KOPT-K1 (cell line): ENCODE measurements at regions not wholly inside any gene's neighbourhood (a gene's known extent, or its start where the extent isn't known, plus 50 kb on each side); places are given as distances from the start of the nearest gene placed in this dataset.

ENCODE experiments used
- H3K27ac ChIP-seq: fragments of 200-600 bp; sonication (generic); 2 replicates; pipeline ENCODE4 v1.5.1; 2016; ENCODE audit warnings: antibody characterized with exemption, mild to moderate bottlenecking, low read depth, low read length; ENCODE audit not compliant: poor library complexity, severe bottlenecking
- H3K36me3 ChIP-seq: fragments of 200-600 bp; sonication (generic); 2 replicates; pipeline ENCODE4 v1.5.1; 2017; ENCODE audit warnings: antibody characterized with exemption, mild to moderate bottlenecking, low read length, moderate library complexity; ENCODE audit not compliant: insufficient read depth
- H3K9me3 ChIP-seq: fragments of 200-600 bp; sonication (generic); 2 replicates; pipeline ENCODE4 v1.5.1; 2017; ENCODE audit warnings: antibody characterized with exemption, low read length, mild to moderate bottlenecking; ENCODE audit not compliant: insufficient read depth, poor library complexity, severe bottlenecking

DNA sequence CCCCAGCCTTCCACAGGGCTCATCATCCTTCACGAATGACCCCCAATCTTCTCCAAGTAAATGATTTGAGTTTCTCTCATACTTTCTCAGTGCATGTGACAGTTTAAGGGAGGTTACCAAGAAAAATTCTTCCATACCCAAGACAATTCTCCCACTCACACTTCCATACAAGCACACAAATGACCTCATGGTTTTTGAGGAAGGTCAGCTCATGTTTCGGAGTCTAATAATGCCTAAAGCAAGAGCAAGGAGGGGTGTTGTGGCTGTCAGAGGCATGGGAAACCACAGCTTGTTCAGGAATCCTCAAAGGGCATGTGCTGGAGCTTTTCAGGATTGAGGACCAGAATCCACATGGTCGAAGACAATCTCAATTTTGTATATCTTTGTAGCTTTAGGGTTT is 279.0 kb downstream of the MAFB start:
- Histone ChIP-seq H3K9me3 (no peaks in the 10 kb centered on the region), H3K27ac (no peak overlapping the region), H3K36me3 (no peaks in the 10 kb centered on the region)

DNA sequence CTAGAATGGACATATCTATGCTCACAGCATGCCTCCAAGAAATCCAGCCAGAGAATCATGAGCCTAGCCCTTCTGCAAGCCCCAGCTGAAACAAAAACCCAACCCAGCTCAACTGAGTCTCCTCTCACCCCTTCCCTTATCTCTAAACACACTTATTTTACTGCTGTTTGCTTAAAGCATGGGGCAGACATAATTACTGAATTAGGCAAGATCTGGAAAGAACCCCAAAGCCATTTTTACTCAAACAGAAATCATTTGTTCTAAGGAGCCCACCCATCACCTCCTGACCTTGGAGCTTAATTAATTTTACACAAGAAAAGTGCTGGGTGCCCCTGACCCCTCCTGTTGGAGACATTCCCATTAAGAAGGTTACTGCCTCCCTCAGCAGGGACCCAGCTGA is 291.6 kb downstream of the MAFB start:
- Histone ChIP-seq H3K27ac (no peak overlapping the region), H3K9me3 (no peaks in the 10 kb centered on the region), H3K36me3 (no peaks in the 10 kb centered on the region)

DNA sequence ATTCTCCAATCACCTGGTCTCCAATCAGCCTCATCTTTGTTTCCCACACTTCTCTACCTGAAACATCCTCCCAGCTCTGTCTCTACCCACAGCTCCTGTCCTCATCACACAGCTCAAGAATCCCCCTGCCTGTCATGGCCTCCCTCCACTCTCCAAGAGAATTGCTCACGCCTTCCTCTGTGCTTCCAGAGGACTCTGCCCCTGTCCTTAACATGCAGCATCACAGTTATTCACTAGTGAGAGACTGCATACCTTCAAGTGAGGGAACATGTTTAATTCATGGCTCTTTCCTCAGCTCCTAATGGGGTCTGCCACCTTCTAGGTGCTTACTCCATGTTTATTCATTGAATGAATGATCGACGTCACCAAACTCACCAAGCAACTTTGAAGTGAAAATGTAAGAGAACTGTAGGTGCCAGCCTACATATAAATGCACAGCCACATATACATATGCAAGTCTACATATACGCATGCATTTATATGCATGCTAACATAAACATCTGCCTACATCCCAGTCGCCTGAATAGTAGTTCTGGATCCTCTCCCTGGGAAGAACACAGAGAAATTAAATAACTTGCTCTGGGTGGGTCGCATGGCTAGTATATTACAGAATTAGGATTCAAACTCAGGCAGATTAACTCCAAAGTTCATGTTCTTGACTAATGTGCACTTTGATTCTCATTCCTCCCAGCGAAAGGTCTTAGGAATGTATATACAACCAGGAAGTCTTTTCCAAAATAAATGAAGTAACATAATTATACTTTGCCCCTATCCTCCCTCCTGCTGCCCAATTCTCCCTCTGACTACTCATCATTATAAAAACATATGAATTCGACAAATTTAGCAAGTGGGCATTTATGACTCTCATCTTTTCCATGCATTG is 295.6 kb downstream of the MAFB start:
- Histone ChIP-seq H3K27ac (no peak overlapping the region), H3K9me3 (peaks cover 3% of the 10 kb centered on the region), H3K36me3 (no peaks in the 10 kb centered on the region)

DNA sequence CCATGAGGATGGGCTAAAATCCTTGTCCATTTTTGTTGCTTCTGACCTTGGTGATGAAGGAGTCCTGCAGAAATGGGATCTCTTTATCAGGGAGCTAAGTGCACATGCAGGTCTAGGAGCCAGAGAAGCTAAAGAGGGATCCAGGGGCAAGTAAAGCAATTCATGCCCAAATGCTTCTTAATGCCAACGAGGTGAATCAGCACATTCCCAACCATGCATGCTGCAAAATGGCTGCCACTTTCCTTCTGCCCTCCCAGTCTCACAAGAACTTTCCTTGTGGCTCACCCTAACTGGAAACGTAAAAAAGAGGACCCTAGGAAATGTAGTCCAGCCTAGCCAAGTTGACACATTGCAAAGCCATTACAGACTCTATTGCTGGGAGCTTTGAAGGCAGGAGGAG is 298.4 kb downstream of the MAFB start:
- H3K9me3 ChIP-seq: peaks cover 3% of the 10 kb centered on the region
- no peak overlapping the region for H3K27ac ChIP-seq
- no peaks in the 10 kb centered on the region for H3K36me3 ChIP-seq

DNA sequence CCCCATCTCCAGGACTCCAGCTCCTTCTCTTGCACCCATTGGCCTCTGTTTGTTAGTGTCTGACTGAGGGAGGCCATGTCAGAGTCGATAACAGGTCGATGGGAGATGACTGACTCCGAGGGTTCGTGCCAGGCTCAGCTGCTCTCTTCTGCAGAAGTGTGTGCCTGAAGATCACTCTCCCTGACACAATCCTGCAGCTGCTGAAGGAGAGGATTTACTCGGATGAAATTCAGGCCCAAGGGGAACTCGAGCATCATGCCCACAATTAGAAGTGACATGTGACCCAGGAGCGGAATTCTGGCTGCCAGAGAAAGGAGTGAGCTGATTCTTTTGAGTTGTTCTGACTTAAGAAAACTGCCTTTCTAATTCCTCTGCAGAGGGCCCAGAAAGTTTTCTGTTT is 318.2 kb downstream of the MAFB start:
- no peak overlapping the region for H3K27ac ChIP-seq
- no peaks in the 10 kb centered on the region for H3K36me3 ChIP-seq
- no peaks in the 10 kb centered on the region for H3K9me3 ChIP-seq

DNA sequence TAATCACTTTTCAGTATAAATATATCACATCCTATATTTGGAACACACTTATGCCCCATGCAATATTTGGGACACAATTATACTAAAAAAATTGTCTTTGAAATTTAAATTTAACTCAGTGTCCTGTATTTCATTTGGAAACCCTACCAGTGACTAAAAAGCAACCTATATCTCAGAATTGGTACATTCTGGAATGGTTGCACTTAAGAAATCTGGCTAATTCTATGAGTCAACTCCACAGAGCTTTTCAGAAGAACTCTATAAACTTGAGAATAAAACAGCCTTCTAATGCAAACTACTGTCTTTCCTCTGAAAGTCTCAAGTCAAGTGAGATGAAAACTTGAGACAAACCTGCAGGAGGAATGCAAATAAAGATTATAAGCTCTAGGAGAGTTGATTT is 320.2 kb downstream of the MAFB start:
- Histone ChIP-seq H3K36me3 (no peaks in the 10 kb centered on the region), H3K27ac (no peak overlapping the region), H3K9me3 (no peaks in the 10 kb centered on the region)

DNA sequence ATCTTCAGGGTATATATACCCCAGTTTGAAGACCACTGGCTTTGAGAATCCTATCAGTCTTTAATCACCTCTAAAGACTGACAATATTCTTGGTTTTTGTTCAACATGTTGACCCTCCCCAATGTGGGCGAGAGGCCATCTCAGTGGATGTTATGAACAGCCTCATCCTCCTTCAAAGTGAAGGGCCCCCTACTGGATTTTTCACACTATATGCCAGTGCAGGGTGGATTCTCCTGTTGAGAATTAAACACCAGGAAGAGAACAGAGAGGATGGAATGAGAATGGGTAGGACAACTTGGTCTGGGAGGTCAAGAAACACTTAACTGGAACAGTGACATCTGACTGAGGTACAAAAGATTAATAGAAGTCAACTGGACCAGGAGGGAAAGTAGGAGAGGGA is 327.1 kb downstream of the MAFB start:
- Histone ChIP-seq H3K9me3 (no peaks in the 10 kb centered on the region), H3K36me3 (no peaks in the 10 kb centered on the region), H3K27ac (no peak overlapping the region)

DNA sequence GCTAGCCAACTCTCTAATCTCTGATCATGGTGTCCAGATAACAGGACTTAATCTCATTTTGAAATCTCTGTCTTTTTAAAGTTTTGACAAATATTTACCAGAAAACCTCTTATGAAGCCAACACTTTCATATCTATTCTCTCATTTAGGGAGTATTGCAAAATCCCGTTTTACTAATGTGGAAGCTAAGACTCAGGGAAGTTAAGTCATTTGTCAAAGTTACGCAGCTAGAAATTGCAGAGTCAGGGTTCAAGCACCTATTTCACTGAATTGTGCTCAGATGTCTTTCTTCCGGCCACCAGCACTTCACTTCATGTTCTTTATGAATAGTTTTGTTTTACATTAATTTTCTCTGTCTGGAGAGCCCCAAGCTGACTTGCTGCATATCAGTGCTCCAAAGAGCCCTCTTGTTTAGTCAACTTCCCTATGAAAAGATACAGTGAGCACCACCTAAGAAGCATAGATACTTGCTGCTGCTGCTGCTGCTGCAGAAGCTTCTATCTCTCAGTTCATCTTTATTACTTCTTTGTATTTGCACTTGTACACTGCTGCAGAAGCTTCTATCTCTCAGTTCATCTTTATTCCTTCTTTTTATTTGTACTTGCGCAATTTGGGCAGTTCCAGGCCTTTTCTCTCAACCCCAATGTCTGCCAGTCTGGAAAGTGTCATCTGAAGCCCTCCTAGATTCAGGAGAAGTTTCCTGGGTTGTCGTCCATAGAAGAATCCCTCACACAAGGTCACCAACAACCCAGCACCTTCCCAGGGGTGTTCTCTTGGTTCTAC is 329.7 kb downstream of the MAFB start:
- Histone ChIP-seq H3K36me3 (no peaks in the 10 kb centered on the region), H3K9me3 (no peaks in the 10 kb centered on the region), H3K27ac (no peak overlapping the region)

DNA sequence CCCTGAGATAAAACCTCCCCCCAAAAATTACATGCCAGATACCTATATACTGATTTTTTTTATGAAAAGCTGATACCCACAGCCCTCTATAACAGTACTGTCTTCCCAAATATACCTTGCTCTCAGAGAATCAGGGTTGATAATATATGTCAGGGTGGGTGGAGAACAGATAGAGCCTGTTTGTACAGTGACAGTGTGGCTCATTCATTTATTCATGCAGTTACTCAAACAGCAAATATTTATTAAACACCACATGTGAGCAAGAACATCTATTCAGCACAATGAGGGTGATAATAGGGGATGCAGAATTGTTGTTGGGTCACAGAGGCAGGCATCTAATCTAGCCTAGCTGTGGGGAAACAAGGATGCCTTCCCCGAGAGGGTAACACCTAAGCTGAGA is 334.2 kb downstream of the MAFB start:
- Histone ChIP-seq H3K27ac (no peak overlapping the region), H3K36me3 (no peaks in the 10 kb centered on the region), H3K9me3 (no peaks in the 10 kb centered on the region)

DNA sequence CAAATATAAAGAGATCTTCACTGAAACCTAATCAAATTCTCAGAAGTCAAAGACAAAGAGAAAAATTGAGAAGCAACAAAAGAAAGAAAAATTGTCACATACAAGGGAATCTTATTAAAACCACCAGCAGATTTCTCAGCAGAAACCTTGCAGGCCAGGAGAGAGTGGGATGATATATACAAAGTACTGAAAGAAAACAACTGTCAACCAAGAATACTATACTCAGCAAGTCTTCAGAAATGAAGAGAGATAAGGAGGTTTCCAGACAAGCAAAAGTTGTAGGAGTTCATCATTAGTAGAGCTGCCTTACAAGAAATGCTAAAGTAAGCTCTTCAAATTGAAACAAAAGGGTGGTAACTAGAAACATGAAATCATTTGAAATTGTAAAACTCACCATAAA is 345.6 kb downstream of the MAFB start:
- no peak overlapping the region for H3K27ac ChIP-seq
- H3K36me3 ChIP-seq: no peaks in the 10 kb centered on the region
- H3K9me3 ChIP-seq: peaks cover 18% of the 10 kb centered on the region

DNA sequence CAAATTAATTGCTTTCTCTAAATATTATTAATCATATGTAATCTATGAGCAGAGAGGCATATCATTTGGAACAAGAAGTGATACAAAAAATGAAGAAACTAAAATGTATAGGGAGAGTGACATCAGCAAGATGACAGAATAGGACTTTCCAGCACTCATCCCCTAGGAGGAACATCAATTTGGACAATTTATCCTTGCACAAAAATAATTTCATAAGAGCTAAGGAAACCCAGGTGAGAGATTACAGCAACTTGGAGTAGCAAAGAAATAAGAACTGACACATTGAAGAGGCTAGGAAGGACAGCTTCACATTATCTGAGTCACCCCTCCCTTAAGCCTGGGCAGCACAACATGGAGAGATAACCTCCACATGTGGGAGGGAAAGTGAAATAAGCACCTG is 347.5 kb downstream of the MAFB start:
- H3K36me3 ChIP-seq: no peaks in the 10 kb centered on the region
- peaks cover 18% of the 10 kb centered on the region for H3K9me3 ChIP-seq
- H3K27ac ChIP-seq: no peak overlapping the region

DNA sequence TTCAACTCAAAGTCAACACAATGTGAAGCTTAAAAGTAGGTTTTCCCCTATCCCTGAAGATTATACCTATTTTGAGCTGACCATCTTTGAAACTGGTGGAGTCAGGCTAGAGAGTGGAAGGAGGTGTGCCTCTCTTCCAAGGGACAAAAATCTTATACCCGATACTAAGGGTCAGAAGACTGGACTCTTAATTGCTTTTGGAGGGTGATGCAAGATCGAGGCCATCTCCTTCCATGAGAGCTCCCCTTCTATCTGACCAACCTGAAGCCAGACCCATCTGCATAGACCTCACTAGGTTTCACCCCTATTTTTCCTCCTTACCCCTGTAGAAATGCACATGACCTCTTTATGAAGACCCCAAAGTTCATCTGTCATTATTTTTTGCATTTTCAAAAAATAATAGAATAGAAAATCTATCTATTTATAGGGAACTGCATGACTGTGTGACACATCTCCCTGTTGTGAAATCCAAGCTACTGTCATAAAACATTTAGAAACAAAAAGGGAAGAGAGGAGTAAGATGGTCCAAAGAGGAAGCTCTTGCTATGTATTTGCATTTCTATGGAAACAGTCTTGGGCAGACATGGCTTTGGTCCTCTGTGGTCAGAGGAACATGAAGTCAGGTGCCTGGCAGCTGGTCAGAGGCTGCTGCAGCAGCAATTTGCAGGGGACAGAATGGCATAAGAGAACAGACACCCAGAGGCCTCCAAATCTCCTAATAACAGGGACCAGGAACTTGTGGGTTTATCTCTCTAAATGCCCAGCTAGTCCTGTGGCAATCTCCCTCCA is 349.2 kb downstream of the MAFB start:
- Histone ChIP-seq H3K36me3 (no peaks in the 10 kb centered on the region), H3K9me3 (peaks cover 12% of the 10 kb centered on the region), H3K27ac (no peak overlapping the region)

DNA sequence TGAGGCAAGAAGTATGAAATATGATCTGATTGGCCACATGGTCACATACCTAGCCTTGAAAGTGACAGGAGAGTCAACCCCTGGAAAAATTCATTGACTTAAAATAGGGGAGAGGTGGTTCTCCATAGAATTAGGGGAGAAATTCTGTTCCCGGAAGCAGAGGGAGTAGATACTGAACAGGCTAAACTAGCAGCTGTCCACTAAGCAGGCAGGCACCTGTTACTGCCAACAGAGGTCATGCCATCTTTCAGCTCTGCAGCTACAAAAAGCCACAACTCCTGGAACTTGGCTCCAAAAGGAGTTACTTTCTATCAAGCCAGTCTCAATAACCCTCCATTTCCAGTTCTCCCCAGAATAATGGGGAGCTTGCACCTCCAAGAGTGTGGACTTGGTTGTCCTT is 352.5 kb downstream of the MAFB start:
- H3K27ac ChIP-seq: no peak overlapping the region

DNA sequence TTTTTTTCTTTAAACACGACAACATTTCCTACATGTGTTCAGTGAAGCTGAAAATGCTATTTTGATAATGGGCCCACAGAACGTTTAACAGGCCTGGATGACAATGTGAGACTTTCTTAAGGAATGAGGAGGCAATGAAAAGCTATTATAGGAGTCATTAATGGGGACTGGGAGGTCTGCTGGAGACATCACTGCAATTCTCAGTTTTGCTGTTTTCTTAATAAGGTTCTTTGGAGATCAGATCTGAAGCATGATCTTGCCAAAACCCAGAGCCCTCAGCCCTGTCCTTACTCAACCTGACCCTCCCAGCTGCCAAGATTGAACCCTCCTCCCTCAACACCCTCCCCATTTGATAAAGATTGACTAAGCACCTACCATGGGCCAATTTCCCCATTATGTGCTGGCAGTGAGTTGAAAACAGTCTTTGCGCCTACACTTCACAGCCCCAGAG is 353.1 kb downstream of the MAFB start:
- Histone ChIP-seq H3K9me3 (no peaks in the 10 kb centered on the region), H3K27ac (no peak overlapping the region), H3K36me3 (no peaks in the 10 kb centered on the region)

More for the DNA sequence above, 352.5 kb downstream of the MAFB start:
- Histone ChIP-seq H3K36me3 (no peaks in the 10 kb centered on the region), H3K9me3 (no peaks in the 10 kb centered on the region)

DNA sequence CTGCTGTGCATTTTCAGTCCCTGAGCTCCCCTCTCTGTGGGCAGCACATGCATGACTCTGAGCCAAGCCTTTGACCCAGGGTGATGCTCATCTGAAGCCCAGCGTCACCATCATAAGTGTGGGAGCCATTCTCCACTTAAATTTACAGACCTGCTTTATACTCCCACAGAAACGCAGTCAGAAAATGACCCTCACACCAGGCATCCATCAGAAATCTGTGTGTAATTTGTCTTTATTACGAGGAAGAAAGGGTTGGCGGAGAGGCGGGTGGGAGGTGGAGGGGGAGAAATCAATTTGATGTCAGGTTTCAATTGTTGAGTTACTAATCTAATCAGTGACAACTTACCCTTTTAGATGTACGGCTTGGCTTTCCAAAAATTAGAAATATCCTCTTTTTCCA is 353.6 kb downstream of the MAFB start:
- Histone ChIP-seq H3K9me3 (no peaks in the 10 kb centered on the region), H3K27ac (no peak overlapping the region), H3K36me3 (no peaks in the 10 kb centered on the region)
